CD4-positive, CD25-positive, alpha-beta regulatory T cell (primary cell): ENCODE measurements at regions not wholly inside any gene's neighbourhood (a gene's known extent, or its start where the extent isn't known, plus 50 kb on each side); places are given as distances from the start of the nearest gene placed in this dataset.

ENCODE experiments used
- ATAC-seq, 2 donors: fragments of 150-1000 bp; cut with Tn5 transposase; one replicate each; pipeline ENCODE4 v1.10.0; 2021; ENCODE audit warnings: low read depth in 2 of 2, moderate number of reproducible peaks in 2 of 2, moderate library complexity in 1 of 2
- DNase-seq, 3 donors: peaks; one replicate each; pipeline versions ENCODE4 v3.0.0 to v3.0.0-alpha.2; 2012 to 2022; ENCODE audit warnings: mixed read lengths in 1 of 3
- H3K27ac ChIP-seq: one replicate; pipeline ENCODE4 v1.7.0; 2013; ENCODE audit warnings: mild to moderate bottlenecking, low read length; ENCODE audit not compliant: insufficient read depth, poor library complexity, severe bottlenecking
- H3K27me3 ChIP-seq: one replicate; pipeline ENCODE4 v1.7.0; 2013; ENCODE audit warnings: low read length; ENCODE audit not compliant: control insufficient read depth, insufficient read depth
- H3K36me3 ChIP-seq: one replicate; pipeline ENCODE4 v1.7.0; 2013; ENCODE audit warnings: mild to moderate bottlenecking, low read length, moderate library complexity; ENCODE audit not compliant: control insufficient read depth, insufficient read depth
- H3K4me1 ChIP-seq: 2 replicates; pipeline ENCODE4 v1.7.0; 2013; ENCODE audit warnings: mild to moderate bottlenecking, low read length; ENCODE audit not compliant: insufficient read depth, control insufficient read depth, poor library complexity, severe bottlenecking
- H3K4me3 ChIP-seq: one replicate; pipeline ENCODE4 v1.7.0; 2013; ENCODE audit warnings: low read depth, mild to moderate bottlenecking, low read length, moderate library complexity
- H3K9me3 ChIP-seq, 2 experiments: 1 replicate in 1 of 2; 2 replicates in 1 of 2; pipeline ENCODE4 v1.7.0; 2013; ENCODE audit warnings: low read length in 2 of 2, mild to moderate bottlenecking in 1 of 2, moderate library complexity in 1 of 2; ENCODE audit not compliant: control insufficient read depth in 2 of 2
- H3K27ac Mint-ChIP-seq, 3 donors: one replicate each; pipeline ENCODE4 v1.8.0; 2020 to 2022; ENCODE audit warnings: mild to moderate bottlenecking in 3 of 3, mixed read lengths in 3 of 3, moderate library complexity in 2 of 3
- H3K27me3 Mint-ChIP-seq: one replicate; pipeline ENCODE4 v1.8.0; 2022; ENCODE audit warnings: mild to moderate bottlenecking, mixed read lengths
- H3K36me3 Mint-ChIP-seq: one replicate; pipeline ENCODE4 v1.8.0; 2020; ENCODE audit warnings: mixed read lengths
- H3K4me1 Mint-ChIP-seq, 4 donors: one replicate each; pipeline ENCODE4 v1.8.0; 2020 to 2022; ENCODE audit warnings: mixed read lengths in 4 of 4, mild to moderate bottlenecking in 1 of 4
- H3K4me3 Mint-ChIP-seq, 4 donors: one replicate each; pipeline ENCODE4 v1.8.0; 2020 to 2022; ENCODE audit warnings: mild to moderate bottlenecking in 4 of 4, mixed read lengths in 4 of 4, moderate library complexity in 3 of 4
- H3K9me3 Mint-ChIP-seq, 7 donors: one replicate each; pipeline ENCODE4 v1.8.0; 2020 to 2022; ENCODE audit warnings: mixed read lengths in 7 of 7, mild to moderate bottlenecking in 3 of 7, moderate library complexity in 2 of 7

- H3K36me3 Mint-ChIP-seq, result no peaks in the 10 kb centered on the region
- no peak for DNase-seq
- no peak overlapping the region for H3K27ac Mint-ChIP-seq
- H3K4me1 Mint-ChIP-seq, result no peaks in the 10 kb centered on the region
- H3K4me3 Mint-ChIP-seq, result peak overlapping the region in 1 of 4 donors; percentile 2
- H3K27ac ChIP-seq, result no peak overlapping the region
- peaks cover 15% of the 10 kb centered on the region for H3K27me3 Mint-ChIP-seq
- H3K9me3 Mint-ChIP-seq, result peaks cover 0 to 2% (median 0%) of the 10 kb centered on the region in 7 donors
- ATAC-seq, result no peak
- H3K36me3 ChIP-seq, result no peaks in the 10 kb centered on the region
- H3K4me1 ChIP-seq, result no peaks in the 10 kb centered on the region
- no peaks in the 10 kb centered on the region for H3K27me3 ChIP-seq
- no peaks in the 10 kb centered on the region for H3K9me3 ChIP-seq
- no peak overlapping the region for H3K4me3 ChIP-seq
Observed at GRCh38 chr4:77496457-77496856, 109.2 kb upstream of the CXCL13 start.

GRCh38 chr4:77500801-77501200, 104.8 kb upstream of the CXCL13 start:
- Histone ChIP-seq H3K36me3 (no peaks in the 10 kb centered on the region), H3K27ac (no peak overlapping the region), H3K4me3 (no peak overlapping the region), H3K9me3 (no peaks in the 10 kb centered on the region), H3K27me3 (peaks cover 2% of the 10 kb centered on the region), H3K4me1 (no peaks in the 10 kb centered on the region)
- ATAC-seq, result no peak
- no peak for DNase-seq
- no peaks in the 10 kb centered on the region for H3K36me3 Mint-ChIP-seq
- H3K9me3 Mint-ChIP-seq, result peaks cover 0 to 3% (median 0%) of the 10 kb centered on the region in 7 donors
- H3K27ac Mint-ChIP-seq, result no peak overlapping the region
- H3K4me3 Mint-ChIP-seq, result no peak overlapping the region
- no peaks in the 10 kb centered on the region for H3K4me1 Mint-ChIP-seq
- peaks cover 18% of the 10 kb centered on the region for H3K27me3 Mint-ChIP-seq

- H3K36me3 ChIP-seq, result no peaks in the 10 kb centered on the region
- no peaks in the 10 kb centered on the region for H3K4me1 ChIP-seq
- H3K4me3 ChIP-seq, result no peak overlapping the region
- no peaks in the 10 kb centered on the region for H3K9me3 ChIP-seq
- no peak overlapping the region for H3K27ac Mint-ChIP-seq
- no peak overlapping the region for H3K4me3 Mint-ChIP-seq
- H3K4me1 Mint-ChIP-seq, result no peaks in the 10 kb centered on the region
- ATAC-seq (no peak), DNase-seq (no peak)
- peaks cover 0 to 3% (median 0%) of the 10 kb centered on the region in 7 donors for H3K9me3 Mint-ChIP-seq
- H3K27me3 ChIP-seq, result peaks cover 2% of the 10 kb centered on the region
- peaks cover 18% of the 10 kb centered on the region for H3K27me3 Mint-ChIP-seq
- H3K36me3 Mint-ChIP-seq, result no peaks in the 10 kb centered on the region
- H3K27ac ChIP-seq, result no peak overlapping the region
Observed at GRCh38 chr4:77501240-77501639, 104.4 kb upstream of the CXCL13 start.

GRCh38 chr4:77501851-77502250, 103.8 kb upstream of the CXCL13 start:
- Mint-ChIP-seq H3K27me3 (peaks cover 16% of the 10 kb centered on the region), H3K4me1 (no peaks in the 10 kb centered on the region), H3K9me3 (peaks cover 0 to 3% (median 0%) of the 10 kb centered on the region in 7 donors), H3K36me3 (no peaks in the 10 kb centered on the region), H3K4me3 (no peak overlapping the region), H3K27ac (no peak overlapping the region)
- H3K27me3 ChIP-seq, result peaks cover 2% of the 10 kb centered on the region
- H3K4me1 ChIP-seq, result no peaks in the 10 kb centered on the region
- no peak overlapping the region for H3K4me3 ChIP-seq
- no peak for DNase-seq
- H3K27ac ChIP-seq, result no peak overlapping the region
- H3K9me3 ChIP-seq, result no peaks in the 10 kb centered on the region
- H3K36me3 ChIP-seq, result no peaks in the 10 kb centered on the region
- no peak for ATAC-seq

GRCh38 chr4:77504407-77504806, 101.2 kb upstream of the CXCL13 start:
- no peak overlapping the region for H3K27ac Mint-ChIP-seq
- DNase-seq (no peak), ATAC-seq (no peak)
- H3K27me3 Mint-ChIP-seq, result peaks cover 18% of the 10 kb centered on the region
- Histone ChIP-seq H3K4me1 (no peaks in the 10 kb centered on the region), H3K27me3 (peaks cover 2% of the 10 kb centered on the region), H3K36me3 (no peaks in the 10 kb centered on the region), H3K4me3 (no peak overlapping the region), H3K9me3 (no peaks in the 10 kb centered on the region), H3K27ac (no peak overlapping the region)
- H3K4me3 Mint-ChIP-seq, result no peak overlapping the region
- H3K4me1 Mint-ChIP-seq, result no peaks in the 10 kb centered on the region
- H3K36me3 Mint-ChIP-seq, result no peaks in the 10 kb centered on the region
- H3K9me3 Mint-ChIP-seq, result peaks cover 0 to 3% (median 0%) of the 10 kb centered on the region in 7 donors

- peaks cover 19% of the 10 kb centered on the region for H3K27me3 Mint-ChIP-seq
- Histone ChIP-seq H3K27ac (no peak overlapping the region), H3K4me1 (no peaks in the 10 kb centered on the region), H3K27me3 (peaks cover 2% of the 10 kb centered on the region), H3K9me3 (no peaks in the 10 kb centered on the region), H3K36me3 (no peaks in the 10 kb centered on the region), H3K4me3 (no peak overlapping the region)
- H3K9me3 Mint-ChIP-seq, result peaks cover 0 to 3% (median 2%) of the 10 kb centered on the region in 7 donors
- no peaks in the 10 kb centered on the region for H3K36me3 Mint-ChIP-seq
- DNase-seq (no peak), ATAC-seq (no peak)
- no peak overlapping the region for H3K4me3 Mint-ChIP-seq
- no peak overlapping the region for H3K27ac Mint-ChIP-seq
- H3K4me1 Mint-ChIP-seq, result no peaks in the 10 kb centered on the region
Observed at GRCh38 chr4:77505275-77505957, 100.2 kb upstream of the CXCL13 start.

- H3K9me3 ChIP-seq, result no peaks in the 10 kb centered on the region
- peaks cover 2% of the 10 kb centered on the region for H3K27me3 ChIP-seq
- Mint-ChIP-seq H3K36me3 (no peaks in the 10 kb centered on the region), H3K4me3 (no peak overlapping the region), H3K27me3 (peaks cover 19% of the 10 kb centered on the region), H3K4me1 (no peaks in the 10 kb centered on the region), H3K27ac (no peak overlapping the region), H3K9me3 (peaks cover 0 to 3% (median 2%) of the 10 kb centered on the region in 7 donors)
- no peak overlapping the region for H3K4me3 ChIP-seq
- no peak overlapping the region for H3K27ac ChIP-seq
- ATAC-seq, result no peak
- no peaks in the 10 kb centered on the region for H3K4me1 ChIP-seq
- no peak for DNase-seq
- H3K36me3 ChIP-seq, result no peaks in the 10 kb centered on the region
Observed at GRCh38 chr4:77505958-77506319, 99.7 kb upstream of the CXCL13 start.

- H3K27ac Mint-ChIP-seq, result no peak overlapping the region
- DNase-seq, result no peak
- H3K4me3 ChIP-seq, result no peak overlapping the region
- H3K9me3 Mint-ChIP-seq, result peaks cover 0 to 4% (median 0%) of the 10 kb centered on the region in 7 donors
- no peaks in the 10 kb centered on the region for H3K4me1 ChIP-seq
- H3K27me3 Mint-ChIP-seq, result peaks cover 9% of the 10 kb centered on the region
- no peak overlapping the region for H3K4me3 Mint-ChIP-seq
- H3K27me3 ChIP-seq, result no peaks in the 10 kb centered on the region
- no peak overlapping the region for H3K27ac ChIP-seq
- no peaks in the 10 kb centered on the region for H3K9me3 ChIP-seq
- no peaks in the 10 kb centered on the region for H3K36me3 ChIP-seq
- ATAC-seq, result no peak
- no peaks in the 10 kb centered on the region for H3K36me3 Mint-ChIP-seq
- H3K4me1 Mint-ChIP-seq, result no peaks in the 10 kb centered on the region
Observed at GRCh38 chr4:77510367-77510766, 95.3 kb upstream of the CXCL13 start.
